Keratinocyte (primary cell): ENCODE measurements at regions not wholly inside any gene's neighbourhood (a gene's known extent, or its start where the extent isn't known, plus 50 kb on each side); places are given as distances from the start of the nearest gene placed in this dataset.

Source experiments
- EZH2 ChIP-seq: IDR thresholded peaks from one replicate; pipeline ENCODE4 v1.6.1; 2012; ENCODE audit warnings: inconsistent platforms, mild to moderate bottlenecking, low read length, moderate library complexity
- TF ChIP-seq, protein P1 (sequence below), 3 experiments: IDR thresholded peaks in 1 of 3; conservative IDR thresholded peaks in 1 of 3; optimal IDR thresholded peaks in 1 of 3; 2 replicates in 2 of 3; 3 replicates in 1 of 3; pipeline versions ENCODE3 to v1.5.1; 2011; ENCODE audit warnings: low read length in 3 of 3, mild to moderate bottlenecking in 3 of 3, moderate library complexity in 2 of 3, control low read depth in 1 of 3, inconsistent platforms in 1 of 3; ENCODE audit not compliant: insufficient read depth in 2 of 3; ENCODE audit errors: extremely low read depth in 1 of 3

DNA sequence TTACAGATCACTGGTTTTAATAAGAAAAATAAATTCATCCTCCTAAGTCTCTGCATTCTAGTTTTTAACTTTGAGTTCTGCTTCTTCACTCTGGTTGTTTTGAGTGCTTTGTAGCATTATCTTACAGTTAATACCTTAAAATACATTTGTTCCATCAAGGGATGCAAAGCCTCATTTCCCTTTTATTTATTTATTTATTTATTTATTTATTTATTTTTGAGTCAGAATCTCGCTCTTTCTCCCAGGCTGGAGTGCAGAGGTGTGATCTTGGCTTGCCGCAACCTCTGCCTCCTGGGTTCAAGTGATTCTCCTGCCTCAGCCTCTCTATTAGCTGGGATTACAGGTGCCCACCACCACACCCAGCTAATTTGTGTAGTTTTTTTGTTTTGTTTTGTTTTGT is 147.8 kb downstream of the ZNF326 start:
- TF ChIP-seq, protein P1, sequence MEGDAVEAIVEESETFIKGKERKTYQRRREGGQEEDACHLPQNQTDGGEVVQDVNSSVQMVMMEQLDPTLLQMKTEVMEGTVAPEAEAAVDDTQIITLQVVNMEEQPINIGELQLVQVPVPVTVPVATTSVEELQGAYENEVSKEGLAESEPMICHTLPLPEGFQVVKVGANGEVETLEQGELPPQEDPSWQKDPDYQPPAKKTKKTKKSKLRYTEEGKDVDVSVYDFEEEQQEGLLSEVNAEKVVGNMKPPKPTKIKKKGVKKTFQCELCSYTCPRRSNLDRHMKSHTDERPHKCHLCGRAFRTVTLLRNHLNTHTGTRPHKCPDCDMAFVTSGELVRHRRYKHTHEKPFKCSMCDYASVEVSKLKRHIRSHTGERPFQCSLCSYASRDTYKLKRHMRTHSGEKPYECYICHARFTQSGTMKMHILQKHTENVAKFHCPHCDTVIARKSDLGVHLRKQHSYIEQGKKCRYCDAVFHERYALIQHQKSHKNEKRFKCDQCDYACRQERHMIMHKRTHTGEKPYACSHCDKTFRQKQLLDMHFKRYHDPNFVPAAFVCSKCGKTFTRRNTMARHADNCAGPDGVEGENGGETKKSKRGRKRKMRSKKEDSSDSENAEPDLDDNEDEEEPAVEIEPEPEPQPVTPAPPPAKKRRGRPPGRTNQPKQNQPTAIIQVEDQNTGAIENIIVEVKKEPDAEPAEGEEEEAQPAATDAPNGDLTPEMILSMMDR (optimal IDR thresholded peaks at IDR 0.05 in 1 of 3, IDR thresholded peaks at IDR 0.05 in 1 of 3, conservative IDR thresholded peaks at IDR 0.05 in 1 of 3; ENCODE audit: extremely low read depth in 1 of 3, insufficient read depth in 2 of 3, low read length in 3 of 3), result no peak
- no peak for TF ChIP-seq EZH2
